H9 (cell line): ENCODE measurements at regions not wholly inside any gene's neighbourhood (a gene's known extent, or its start where the extent isn't known, plus 50 kb on each side); places are given as distances from the start of the nearest gene placed in this dataset.

Experiments
- DNase-seq: peaks from one replicate; pipeline ENCODE4 v3.0.0-alpha.2; 2017
- H2AFZ ChIP-seq: one replicate; pipeline ENCODE4 v1.6.1; 2013; ENCODE audit warnings: mild to moderate bottlenecking, low read length, control low read depth, moderate library complexity
- H2AK5ac ChIP-seq: 2 replicates; pipeline ENCODE4 v1.6.1; 2013; ENCODE audit warnings: low read length, control low read depth, mixed read lengths; ENCODE audit not compliant: insufficient read length
- H2BK120ac ChIP-seq: one replicate; pipeline ENCODE4 v1.6.1; 2013; ENCODE audit warnings: low read depth, mild to moderate bottlenecking, low read length, control low read depth, inconsistent platforms; ENCODE audit not compliant: poor library complexity, severe bottlenecking
- H2BK12ac ChIP-seq: 2 replicates; pipeline ENCODE4 v1.6.1; 2013; ENCODE audit warnings: low read length, control low read depth, mixed read lengths, low read depth; ENCODE audit not compliant: insufficient read length
- H2BK15ac ChIP-seq: 2 replicates; pipeline ENCODE4 v1.6.1; 2013; ENCODE audit warnings: low read depth, low read length, control low read depth
- H2BK20ac ChIP-seq: one replicate; pipeline ENCODE4 v1.6.1; 2013; ENCODE audit warnings: low read depth, mild to moderate bottlenecking, low read length, control low read depth, inconsistent platforms; ENCODE audit not compliant: poor library complexity, severe bottlenecking
- H2BK5ac ChIP-seq: 2 replicates; pipeline ENCODE4 v1.6.1; 2013; ENCODE audit warnings: low read length, control low read depth, mixed read lengths; ENCODE audit not compliant: insufficient read length
- H3K14ac ChIP-seq: 2 replicates; pipeline ENCODE4 v1.6.1; 2013; ENCODE audit warnings: low read length, control low read depth; ENCODE audit not compliant: insufficient read depth
- H3K18ac ChIP-seq: 2 replicates; pipeline ENCODE4 v1.6.1; 2013; ENCODE audit warnings: low read depth, mild to moderate bottlenecking, mixed read lengths, low read length, control low read depth; ENCODE audit not compliant: insufficient read length
- H3K23ac ChIP-seq: 2 replicates; pipeline ENCODE4 v1.6.1; 2013; ENCODE audit warnings: low read length, control low read depth, mixed read lengths, low read depth; ENCODE audit not compliant: insufficient read length
- H3K23me2 ChIP-seq: 2 replicates; pipeline ENCODE4 v1.6.1; 2013; ENCODE audit warnings: low read depth, mild to moderate bottlenecking, mixed read lengths, low read length, control low read depth; ENCODE audit not compliant: insufficient read length, poor library complexity, severe bottlenecking
- H3K27ac ChIP-seq: 2 replicates; pipeline ENCODE4 v1.5.1; 2013; ENCODE audit warnings: low read length, control low read depth, mixed read lengths, low read depth; ENCODE audit not compliant: insufficient read length
- H3K27me3 ChIP-seq: 2 replicates; pipeline ENCODE4 v1.6.1; 2013; ENCODE audit warnings: low read length, control low read depth, inconsistent platforms; ENCODE audit not compliant: insufficient read depth
- H3K4ac ChIP-seq: 2 replicates; pipeline ENCODE4 v1.6.1; 2013; ENCODE audit warnings: low read depth, mild to moderate bottlenecking, control low read depth, inconsistent platforms, low read length, moderate library complexity
- H3K4me1 ChIP-seq: 2 replicates; pipeline ENCODE4 v1.6.1; 2013; ENCODE audit warnings: low read length, control low read depth, inconsistent platforms; ENCODE audit not compliant: insufficient read depth
- H3K4me2 ChIP-seq: 2 replicates; pipeline ENCODE4 v1.6.1; 2013; ENCODE audit warnings: low read length, control low read depth, mixed read lengths; ENCODE audit not compliant: insufficient read length, insufficient read depth
- H3K56ac ChIP-seq: 2 replicates; pipeline ENCODE4 v1.6.1; 2013; ENCODE audit warnings: low read depth, mild to moderate bottlenecking, mixed read lengths, low read length, control low read depth; ENCODE audit not compliant: insufficient read length
- H3K79me1 ChIP-seq: 2 replicates; pipeline ENCODE4 v1.6.1; 2013; ENCODE audit warnings: low read depth, mild to moderate bottlenecking, moderate library complexity, low read length, control low read depth, inconsistent platforms; ENCODE audit not compliant: insufficient read depth, poor library complexity, severe bottlenecking
- H3K79me2 ChIP-seq: 2 replicates; pipeline ENCODE4 v1.6.1; 2013; ENCODE audit warnings: low read length, control low read depth, inconsistent platforms; ENCODE audit not compliant: insufficient read depth
- H3K9ac ChIP-seq: 2 replicates; pipeline ENCODE4 v1.6.1; 2013; ENCODE audit warnings: low read length, control low read depth, mixed read lengths; ENCODE audit not compliant: insufficient read length; ENCODE audit errors: extremely low read depth
- H3K9me3 ChIP-seq: one replicate; pipeline ENCODE4 v1.6.1; 2013; ENCODE audit warnings: low read depth, low read length, inconsistent platforms; ENCODE audit not compliant: control insufficient read depth
- H3T11ph ChIP-seq: one replicate; pipeline ENCODE4 v1.6.1; 2013; ENCODE audit warnings: mild to moderate bottlenecking, low read length, control low read depth, inconsistent platforms
- H4K20me1 ChIP-seq: one replicate; pipeline ENCODE4 v1.6.1; 2013; ENCODE audit not compliant: control insufficient read depth, insufficient read length, insufficient read depth
- H4K5ac ChIP-seq: 2 replicates; pipeline ENCODE4 v1.6.1; 2013; ENCODE audit warnings: low read depth, mild to moderate bottlenecking, mixed read lengths, low read length, control low read depth; ENCODE audit not compliant: insufficient read length
- H4K8ac ChIP-seq: replicated peaks from 2 replicates; pipeline ENCODE4 v1.6.1; 2013; ENCODE audit warnings: low read length, control low read depth, mixed read lengths, low read depth; ENCODE audit not compliant: insufficient read length
- H4K91ac ChIP-seq: 2 replicates; pipeline ENCODE4 v1.6.1; 2013; ENCODE audit warnings: low read depth, mild to moderate bottlenecking, moderate library complexity, mixed read lengths, low read length, control low read depth; ENCODE audit not compliant: insufficient read length
- H3K27ac Mint-ChIP-seq, 3 experiments: 2 replicates in 2 of 3; 3 replicates in 1 of 3; pipeline ENCODE4 v1.8.0; 2020 to 2021; ENCODE audit warnings: mixed read lengths in 3 of 3, mild to moderate bottlenecking in 1 of 3, moderate library complexity in 1 of 3
- H3K27me3 Mint-ChIP-seq: 2 replicates; pipeline ENCODE4 v1.8.0; 2021; ENCODE audit warnings: low read depth, mild to moderate bottlenecking, moderate library complexity, mixed read lengths
- H3K36me3 Mint-ChIP-seq, 3 experiments: 2 replicates in 2 of 3; 3 replicates in 1 of 3; pipeline ENCODE4 v1.8.0; 2020 to 2021; ENCODE audit warnings: low read depth in 3 of 3, mixed read lengths in 3 of 3; ENCODE audit not compliant: insufficient read depth in 1 of 3
- H3K4me1 Mint-ChIP-seq, 2 experiments: 2 replicates each; pipeline ENCODE4 v1.8.0; 2020; ENCODE audit warnings: mixed read lengths in 2 of 2
- H3K4me3 Mint-ChIP-seq, 2 experiments: 2 replicates in 1 of 2; 3 replicates in 1 of 2; pipeline ENCODE4 v1.8.0; 2020 to 2021; ENCODE audit warnings: mild to moderate bottlenecking in 2 of 2, mixed read lengths in 2 of 2, moderate library complexity in 1 of 2
- H3K9me3 Mint-ChIP-seq, 2 experiments: 2 replicates in 1 of 2; 3 replicates in 1 of 2; pipeline ENCODE4 v1.8.0; 2020; ENCODE audit warnings: mild to moderate bottlenecking in 2 of 2, mixed read lengths in 2 of 2, moderate library complexity in 1 of 2
- CTCF ChIP-seq: fragments of 200-600 bp; sonication (generic); conservative IDR thresholded peaks from 3 replicates; pipeline ENCODE4 v1.8.0; 2021; ENCODE audit warnings: antibody characterized with exemption, mild to moderate bottlenecking
- WGBS: extraction: QIAGEN DNeasy Blood & Tissue Kit; methylation state at CpG from one replicate; pipeline ENCODE4 v1.1.7; 2013; ENCODE audit warnings: missing lambda C conversion rate, low lambda C conversion rate, mixed read lengths; ENCODE audit not compliant: insufficient read length; ENCODE audit errors: extremely low coverage; 5-methylcytosine and 5-hydroxymethylcytosine counted together

DNA sequence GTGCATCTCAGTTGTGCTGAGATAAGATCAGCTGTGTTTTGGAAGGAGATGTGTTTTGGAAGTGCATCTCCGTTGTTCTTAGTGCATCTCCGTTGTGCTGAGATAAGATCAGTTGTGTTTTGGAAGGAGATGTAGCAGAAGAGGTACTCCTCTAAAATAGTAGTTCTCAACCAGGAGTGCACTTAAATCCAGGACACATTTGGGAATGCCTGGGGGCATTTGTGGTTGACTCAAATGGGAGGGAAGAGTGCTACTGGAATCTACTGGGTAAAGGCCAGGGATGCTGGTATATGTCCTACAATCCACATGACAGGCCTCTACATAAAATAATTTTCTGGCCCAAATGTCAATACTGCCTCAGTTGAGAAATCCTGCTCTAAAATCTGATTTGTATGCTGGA, 70.8 kb upstream of the CHRDL1 start:
- no peak overlapping the region for H3K9ac ChIP-seq
- no peak overlapping the region for H4K91ac ChIP-seq

More for the DNA sequence above, 70.8 kb upstream of the CHRDL1 start:
- Histone ChIP-seq H3K79me2 (no peaks in the 10 kb centered on the region), H2BK120ac (no peak overlapping the region), H3K27ac (no peak overlapping the region), H3K23me2 (no peaks in the 10 kb centered on the region), H2AFZ (no peak overlapping the region), H3K18ac (no peak overlapping the region), H3K14ac (no peak overlapping the region), H2BK15ac (no peak overlapping the region), H3K9me3 (no peaks in the 10 kb centered on the region), H3K23ac (no peak overlapping the region), H3K4me2 (no peak overlapping the region), H2BK20ac (no peak overlapping the region), H4K5ac (no peak overlapping the region), H3K56ac (no peak overlapping the region), H3K27me3 (no peaks in the 10 kb centered on the region; the same call in 1 of the 2 replicates), H3K4me1 (no peaks in the 10 kb centered on the region), H3K79me1 (no peaks in the 10 kb centered on the region), H2BK5ac (no peak overlapping the region), H3T11ph (no peak overlapping the region), H4K20me1 (no peaks in the 10 kb centered on the region), H2BK12ac (no peak overlapping the region), H2AK5ac (no peak overlapping the region), H4K8ac (no peak overlapping the region), H3K4ac (no peak overlapping the region)
- Mint-ChIP-seq H3K27ac (no peak overlapping the region), H3K27me3 (peaks cover under 1% of the 10 kb centered on the region), H3K4me1 (no peaks in the 10 kb centered on the region), H3K36me3 (no peaks in the 10 kb centered on the region), H3K4me3 (no peak overlapping the region), H3K9me3 (no peaks in the 10 kb centered on the region)
- no peak for DNase-seq
- no peak for TF ChIP-seq CTCF
- no CpG with 5 or more reads among the region's 2 CpGs for WGBS
